Sigmoid colon (tissue), 6 donors: ENCODE measurements at regions not wholly inside any gene's neighbourhood (a gene's known extent, or its start where the extent isn't known, plus 50 kb on each side); places are given as distances from the start of the nearest gene placed in this dataset.

Source experiments
- DNase-seq: peaks from one replicate; pipeline ENCODE4 v3.0.0-alpha.2; 2019
- H3K27ac ChIP-seq, 4 donors: fragments of 200-600 bp; sonication (generic); one replicate each; pipeline ENCODE4 v1.5.1; 2016 to 2019; ENCODE audit warnings: mild to moderate bottlenecking in 1 of 4
- H3K27me3 ChIP-seq, 3 donors: fragments of 200-600 bp; sonication (generic); one replicate each; pipeline ENCODE4 v1.5.1; 2019; ENCODE audit warnings: mild to moderate bottlenecking in 1 of 3
- H3K36me3 ChIP-seq, 4 donors: fragments of 200-600 bp; sonication (generic); one replicate each; pipeline ENCODE4 v1.5.1; 2016 to 2019
- H3K4me1 ChIP-seq, 4 donors: fragments of 200-600 bp; sonication (generic); one replicate each; pipeline ENCODE4 v1.5.1; 2017 to 2019
- H3K4me3 ChIP-seq, 4 donors: fragments of 200-600 bp; sonication (generic); one replicate each; pipeline ENCODE4 v1.5.1; 2017 to 2019; ENCODE audit warnings: mild to moderate bottlenecking in 2 of 4, moderate library complexity in 1 of 4
- H3K9me3 ChIP-seq, 4 donors: fragments of 200-600 bp in 3 of 4; sonication (generic) in 3 of 4; one replicate each; pipeline versions ENCODE4 v1.5.1 to v1.6.1; 2013 to 2019
- EP300 ChIP-seq, 4 donors: sonication (generic); formaldehyde crosslinking; IDR thresholded peaks; one replicate each; pipeline ENCODE4 v1.6.1; 2017; ENCODE audit warnings: antibody characterized with exemption in 4 of 4
- POLR2A ChIP-seq, 2 donors: fragments of 450-650 bp; IDR thresholded peaks; one replicate each; pipeline ENCODE4 v1.6.1; 2016; ENCODE audit warnings: antibody characterized with exemption in 2 of 2, mild to moderate bottlenecking in 2 of 2, moderate library complexity in 2 of 2
- POLR2AphosphoS5 ChIP-seq, 4 donors: sonication (generic); formaldehyde crosslinking; IDR thresholded peaks; one replicate each; pipeline ENCODE4 v1.6.1; 2017; ENCODE audit warnings: antibody characterized with exemption in 4 of 4
- WGBS, 2 donors: extraction: QIAGEN DNeasy Blood & Tissue Kit; methylation state at CpG; one replicate each; pipeline ENCODE4 v1.1.7; 2013; 5-methylcytosine and 5-hydroxymethylcytosine counted together
- intact Hi-C: fragments of 100-400 bp; cut with DNase I; formaldehyde crosslinking; loops from one replicate; pipeline ENCODE4 v1.15.1; 2023
- TF ChIP-seq, protein P1 (sequence below), 4 experiments: fragments of 450-650 bp in 3 of 4; fragments of 200-600 bp in 1 of 4; IDR thresholded peaks; one replicate each; pipeline ENCODE4 v1.5.1; 2016 to 2019; ENCODE audit warnings: antibody characterized with exemption in 4 of 4, mild to moderate bottlenecking in 3 of 4, moderate library complexity in 2 of 4
- donor health status: healthy with polysubstance abuse.
- donor health status: healthy.

DNA sequence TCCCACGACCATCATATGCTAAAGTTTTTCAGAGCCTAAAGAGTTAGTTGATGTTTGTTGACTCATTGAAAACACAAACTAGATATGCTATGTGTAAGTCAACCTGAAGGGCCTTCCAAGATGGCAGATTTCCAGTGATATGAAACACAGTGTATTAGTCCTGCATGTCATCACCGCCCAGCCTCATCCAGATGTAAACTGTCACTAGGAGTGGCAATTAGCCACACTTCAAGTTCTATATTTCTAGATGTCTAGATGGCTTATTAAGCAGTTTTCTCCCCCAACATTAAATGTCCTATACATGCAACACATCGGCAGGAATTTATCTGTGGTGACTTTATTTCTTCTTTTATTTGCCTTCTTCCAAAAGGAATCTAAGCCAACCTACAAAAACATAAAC is 444.1 kb upstream of the SMIM21 start:
- no peaks in the 10 kb centered on the region for H3K27me3 ChIP-seq
- H3K4me1 ChIP-seq = peaks cover 0 to 76% (median 63%) of the 10 kb centered on the region in 4 donors
- intact Hi-C loops = loop anchor here (5.0 kb wide), 1 partner anchor 481 kb away; no protein-coding TSS in a partner anchor
- H3K4me3 ChIP-seq = no peak overlapping the region
- TF ChIP-seq POLR2A (IDR thresholded peaks at IDR 0.05) (no peak), POLR2AphosphoS5 (IDR thresholded peaks at IDR 0.05) (no peak), EP300 (IDR thresholded peaks at IDR 0.05) (no peak)
- TF ChIP-seq, protein P1, sequence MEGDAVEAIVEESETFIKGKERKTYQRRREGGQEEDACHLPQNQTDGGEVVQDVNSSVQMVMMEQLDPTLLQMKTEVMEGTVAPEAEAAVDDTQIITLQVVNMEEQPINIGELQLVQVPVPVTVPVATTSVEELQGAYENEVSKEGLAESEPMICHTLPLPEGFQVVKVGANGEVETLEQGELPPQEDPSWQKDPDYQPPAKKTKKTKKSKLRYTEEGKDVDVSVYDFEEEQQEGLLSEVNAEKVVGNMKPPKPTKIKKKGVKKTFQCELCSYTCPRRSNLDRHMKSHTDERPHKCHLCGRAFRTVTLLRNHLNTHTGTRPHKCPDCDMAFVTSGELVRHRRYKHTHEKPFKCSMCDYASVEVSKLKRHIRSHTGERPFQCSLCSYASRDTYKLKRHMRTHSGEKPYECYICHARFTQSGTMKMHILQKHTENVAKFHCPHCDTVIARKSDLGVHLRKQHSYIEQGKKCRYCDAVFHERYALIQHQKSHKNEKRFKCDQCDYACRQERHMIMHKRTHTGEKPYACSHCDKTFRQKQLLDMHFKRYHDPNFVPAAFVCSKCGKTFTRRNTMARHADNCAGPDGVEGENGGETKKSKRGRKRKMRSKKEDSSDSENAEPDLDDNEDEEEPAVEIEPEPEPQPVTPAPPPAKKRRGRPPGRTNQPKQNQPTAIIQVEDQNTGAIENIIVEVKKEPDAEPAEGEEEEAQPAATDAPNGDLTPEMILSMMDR (IDR thresholded peaks at IDR 0.05) = no peak
- DNase-seq = no peak
- 65 to 74% methylated on average over 3 of the region's 3 CpGs for WGBS, 2 donors
- no peaks in the 10 kb centered on the region for H3K9me3 ChIP-seq
- peak overlapping the region in 3 of 4 donors; percentile 4 to 89 (median 89) for H3K27ac ChIP-seq
- no peaks in the 10 kb centered on the region for H3K36me3 ChIP-seq

DNA sequence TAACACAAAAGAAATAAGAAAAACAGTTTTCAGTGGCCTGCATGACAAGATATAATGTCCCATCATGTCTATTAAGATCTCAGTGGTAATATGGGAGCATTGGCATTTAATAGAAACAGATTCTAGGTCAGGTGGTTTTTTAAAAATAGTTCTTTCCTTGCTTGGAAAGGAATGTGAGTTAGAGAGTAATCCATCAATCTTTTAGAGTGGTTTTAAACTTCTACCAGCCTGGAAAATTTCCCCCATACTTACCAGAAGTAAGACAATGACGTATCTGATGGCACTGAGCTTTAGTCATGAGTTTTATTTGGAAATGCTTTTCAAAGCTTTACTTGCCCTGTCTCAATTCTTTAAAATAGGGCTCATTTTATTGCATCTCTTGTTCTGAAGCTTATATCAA is 441.7 kb upstream of the SMIM21 start:
- 60 to 67% methylated on average over 1 of the region's 1 CpG for WGBS, 2 donors
- H3K27me3 ChIP-seq = no peaks in the 10 kb centered on the region
- H3K4me3 ChIP-seq = no peak overlapping the region
- DNase-seq = no peak
- intact Hi-C loops = no loop called here
- no peak for TF ChIP-seq POLR2A (IDR thresholded peaks at IDR 0.05)
- TF ChIP-seq POLR2AphosphoS5 (IDR thresholded peaks at IDR 0.05) = peak; percentile 61 to 79 (median 77)
- TF ChIP-seq, protein P1 (IDR thresholded peaks at IDR 0.05) = no peak
- peak; percentile 78 to 89 (median 82) for TF ChIP-seq EP300 (IDR thresholded peaks at IDR 0.05)
- H3K4me1 ChIP-seq = peaks cover 0 to 71% (median 57%) of the 10 kb centered on the region in 4 donors
- H3K27ac ChIP-seq = peak overlapping the region; percentile 73 to 89 (median 81)
- H3K36me3 ChIP-seq = no peaks in the 10 kb centered on the region
- H3K9me3 ChIP-seq = no peaks in the 10 kb centered on the region

DNA sequence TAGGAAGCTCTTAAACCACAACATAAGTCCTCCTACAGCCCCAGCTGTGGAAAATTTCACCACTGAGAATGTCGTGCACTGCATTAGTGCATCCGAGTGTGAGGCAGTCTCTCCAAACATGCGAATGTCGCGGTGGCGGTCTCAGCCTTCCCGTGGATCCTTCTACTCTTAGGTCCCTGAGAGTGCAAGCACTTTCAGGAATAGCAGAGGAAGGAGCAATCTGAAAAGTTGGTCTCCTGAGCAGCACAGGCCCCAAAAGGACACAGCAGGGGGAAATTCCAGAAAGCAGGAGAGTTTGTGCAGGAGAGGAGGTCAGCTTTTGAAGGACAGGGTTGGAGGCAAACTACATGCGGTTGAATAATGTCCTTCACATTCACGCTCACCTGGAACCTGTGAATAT is 440.5 kb upstream of the SMIM21 start:
- TF ChIP-seq, protein P1 (IDR thresholded peaks at IDR 0.05) = no peak
- TF ChIP-seq EP300 (IDR thresholded peaks at IDR 0.05) (no peak), POLR2A (IDR thresholded peaks at IDR 0.05) (no peak), POLR2AphosphoS5 (IDR thresholded peaks at IDR 0.05) (no peak)
- H3K27ac ChIP-seq = peak overlapping the region; percentile 73 to 89 (median 81)
- H3K9me3 ChIP-seq = no peaks in the 10 kb centered on the region
- WGBS, 2 donors = 88 to 89% methylated on average over 9 of the region's 9 CpGs
- H3K27me3 ChIP-seq = no peaks in the 10 kb centered on the region
- H3K36me3 ChIP-seq = no peaks in the 10 kb centered on the region
- DNase-seq = no peak
- intact Hi-C loops = no loop called here
- no peak overlapping the region for H3K4me3 ChIP-seq
- H3K4me1 ChIP-seq = peaks cover 0 to 62% (median 48%) of the 10 kb centered on the region in 4 donors

DNA sequence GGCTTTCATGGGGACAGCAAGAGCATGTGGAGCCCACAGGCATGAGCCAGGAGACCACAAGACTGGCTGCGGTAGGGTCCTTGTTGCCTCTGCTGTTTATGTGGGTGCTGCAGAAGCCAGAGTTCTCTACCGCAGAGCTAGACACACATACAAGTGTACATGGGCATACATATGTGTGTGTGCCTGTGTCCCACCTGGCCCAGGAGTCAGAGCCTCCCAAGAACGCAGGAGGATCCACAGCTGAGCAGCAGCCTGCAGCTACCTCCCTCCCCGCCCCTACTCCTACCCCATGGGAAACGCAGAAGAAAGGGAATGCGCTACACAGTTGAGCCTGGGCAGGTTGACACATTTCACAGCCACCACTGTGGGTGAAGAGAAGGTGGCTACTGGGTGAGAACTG is 438.1 kb upstream of the SMIM21 start:
- no peak for TF ChIP-seq EP300 (IDR thresholded peaks at IDR 0.05)
- no peak for TF ChIP-seq POLR2A (IDR thresholded peaks at IDR 0.05)
- TF ChIP-seq, protein P1 (IDR thresholded peaks at IDR 0.05) = no peak
- TF ChIP-seq POLR2AphosphoS5 (IDR thresholded peaks at IDR 0.05) = no peak
- DNase-seq = no peak
- Histone ChIP-seq H3K36me3 (no peaks in the 10 kb centered on the region), H3K4me1 (peaks cover 0 to 41% (median 38%) of the 10 kb centered on the region in 4 donors), H3K27ac (peak overlapping the region in 3 of 4 donors; percentile 46 to 89 (median 89)), H3K9me3 (no peaks in the 10 kb centered on the region), H3K4me3 (no peak overlapping the region), H3K27me3 (no peaks in the 10 kb centered on the region)
- 87 to 90% methylated on average over 6 of the region's 6 CpGs for WGBS, 2 donors
- intact Hi-C loops = no loop called here

DNA sequence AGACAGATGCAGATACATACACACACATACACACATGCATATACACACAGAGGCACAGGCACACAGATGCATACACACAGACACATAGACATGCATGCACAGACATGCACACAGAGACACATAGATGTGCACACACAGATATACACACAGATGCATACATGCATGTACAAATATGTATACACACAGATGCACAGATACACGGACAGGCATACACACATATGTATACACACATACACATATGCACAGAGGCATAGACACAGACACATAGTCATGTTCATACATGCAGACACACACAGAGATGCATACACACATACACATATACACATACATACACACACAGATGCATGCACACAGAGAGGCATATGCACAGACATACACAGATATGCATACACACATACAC is 437.3 kb upstream of the SMIM21 start:
- Histone ChIP-seq H3K4me1 (peaks cover 0 to 33% (median 30%) of the 10 kb centered on the region in 4 donors), H3K4me3 (no peak overlapping the region), H3K9me3 (no peaks in the 10 kb centered on the region), H3K27me3 (no peaks in the 10 kb centered on the region), H3K27ac (no peak overlapping the region), H3K36me3 (no peaks in the 10 kb centered on the region)
- TF ChIP-seq, protein P1 (IDR thresholded peaks at IDR 0.05) = no peak
- no peak for DNase-seq
- WGBS, 2 donors = 67 to 83% methylated on average over 1 of the region's 1 CpG
- intact Hi-C loops = no loop called here
